Activated naive CD4-positive, alpha-beta T cell treated with anti-CD3 and anti-CD28 coated beads, Interleukin-2, amount 10 ng/mL, durations not matched to agents 7 days and 5 days (primary cell): ENCODE measurements at regions not wholly inside any gene's neighbourhood (a gene's known extent, or its start where the extent isn't known, plus 50 kb on each side); places are given as distances from the start of the nearest gene placed in this dataset.
A peak's percentile ranks its signal among the peaks of the same experiment; 100 is the strongest.

Experiments
- CTCF ChIA-PET: fragments of 350-600 bp; sonication (Branson Sonifier 250); formaldehyde crosslinking; loops from one replicate; lab custom pipeline; 2021; ENCODE audit warnings: antibody characterized with exemption; lab: Charles Lee
- DNase-seq: peaks from one replicate; pipeline ENCODE4 v3.0.0-alpha.2; 2020
- H3K27ac Mint-ChIP-seq: one replicate; pipeline ENCODE4 v1.8.0; 2021; ENCODE audit warnings: mild to moderate bottlenecking, moderate library complexity, mixed read lengths
- H3K27me3 Mint-ChIP-seq: one replicate; pipeline ENCODE4 v1.8.0; 2021; ENCODE audit warnings: mild to moderate bottlenecking, mixed read lengths
- H3K36me3 Mint-ChIP-seq: one replicate; pipeline ENCODE4 v1.8.0; 2021; ENCODE audit warnings: mixed read lengths
- H3K4me1 Mint-ChIP-seq: one replicate; pipeline ENCODE4 v1.8.0; 2021; ENCODE audit warnings: mixed read lengths
- H3K4me3 Mint-ChIP-seq: one replicate; pipeline ENCODE4 v1.8.0; 2021; ENCODE audit warnings: mild to moderate bottlenecking, moderate library complexity, mixed read lengths
- H3K9me3 Mint-ChIP-seq: one replicate; pipeline ENCODE4 v1.8.0; 2021; ENCODE audit warnings: mixed read lengths

GRCh38 chr10:78356291-78356900, 322.7 kb downstream of the RPS24 start:
- no peak for DNase-seq
- H3K4me3 Mint-ChIP-seq = no peak overlapping the region
- H3K36me3 Mint-ChIP-seq = no peaks in the 10 kb centered on the region
- no peaks in the 10 kb centered on the region for H3K9me3 Mint-ChIP-seq
- CTCF ChIA-PET = no interaction called here
- peaks cover 7% of the 10 kb centered on the region for H3K4me1 Mint-ChIP-seq
- no peak overlapping the region for H3K27ac Mint-ChIP-seq
- H3K27me3 Mint-ChIP-seq = peaks cover 17% of the 10 kb centered on the region

DNA sequence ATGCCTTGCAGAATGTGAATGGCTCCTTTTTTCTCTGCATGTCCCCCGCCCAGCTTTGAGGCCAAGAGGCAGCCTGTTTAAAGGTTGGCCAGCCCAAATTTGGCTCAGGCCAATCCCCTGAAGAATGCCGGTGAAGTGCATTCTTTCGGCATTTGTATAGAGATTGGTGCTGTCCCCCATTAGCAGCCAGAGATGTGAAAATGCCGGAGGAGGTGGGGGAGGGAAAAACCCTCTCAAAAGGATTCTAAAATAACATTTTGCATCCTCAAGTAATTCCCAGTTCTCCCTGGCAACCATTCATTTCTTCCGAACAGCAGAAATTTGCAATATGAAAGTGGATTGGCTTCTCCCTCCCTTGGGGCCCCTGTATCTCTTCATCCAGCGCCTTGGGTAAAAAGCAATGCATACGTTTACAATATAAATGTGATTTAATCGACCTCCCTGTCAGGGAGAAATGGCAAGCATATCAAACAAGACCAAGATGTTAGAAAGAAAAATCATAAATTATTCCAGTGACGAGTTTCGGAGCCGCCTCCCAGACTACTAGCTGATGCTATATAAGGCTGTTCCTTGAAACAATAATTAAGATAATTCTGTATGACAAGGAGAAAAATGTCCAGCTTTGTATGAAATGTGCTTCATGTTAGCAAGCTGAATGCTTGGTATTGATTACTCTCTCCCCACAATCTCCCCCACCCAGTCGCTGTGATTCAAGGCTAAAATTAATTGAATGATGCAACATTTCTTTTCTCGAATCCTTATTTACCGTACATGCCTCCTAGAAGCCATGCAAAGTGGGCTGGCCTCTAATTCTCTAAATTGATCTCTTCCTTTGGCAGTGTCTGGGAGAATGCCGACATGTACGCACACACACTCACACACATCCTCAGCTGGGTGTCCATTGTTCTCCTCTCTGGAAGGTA, 323.7 kb downstream of the RPS24 start:
- CTCF ChIA-PET = no interaction called here
- Mint-ChIP-seq H3K4me3 (no peak overlapping the region), H3K4me1 (peaks cover 17% of the 10 kb centered on the region), H3K36me3 (peaks cover 4% of the 10 kb centered on the region), H3K9me3 (peaks cover 3% of the 10 kb centered on the region), H3K27me3 (peaks cover 17% of the 10 kb centered on the region), H3K27ac (no peak overlapping the region)
- no peak for DNase-seq

GRCh38 chr10:78358351-78358750, 324.7 kb downstream of the RPS24 start:
- Mint-ChIP-seq H3K27me3 (peaks cover 17% of the 10 kb centered on the region), H3K4me3 (no peak overlapping the region), H3K36me3 (peaks cover 4% of the 10 kb centered on the region), H3K9me3 (peaks cover 3% of the 10 kb centered on the region), H3K27ac (no peak overlapping the region), H3K4me1 (peaks cover 26% of the 10 kb centered on the region)
- CTCF ChIA-PET = no interaction called here
- DNase-seq = no peak

- Mint-ChIP-seq H3K4me3 (no peak overlapping the region), H3K27ac (no peak overlapping the region)
- CTCF ChIA-PET = no interaction called here
Observed at GRCh38 chr10:78358982-78359381, 325.3 kb downstream of the RPS24 start.

GRCh38 chr10:78359640-78360091, 326.0 kb downstream of the RPS24 start:
- Mint-ChIP-seq H3K9me3 (peaks cover 3% of the 10 kb centered on the region), H3K27me3 (peaks cover 17% of the 10 kb centered on the region), H3K27ac (no peak overlapping the region), H3K4me3 (no peak overlapping the region), H3K4me1 (peaks cover 26% of the 10 kb centered on the region), H3K36me3 (peaks cover 4% of the 10 kb centered on the region)
- DNase-seq = no peak
- CTCF ChIA-PET = interaction anchor here (1.5 kb wide), 1 partner anchor 12 kb away, joined by 5 read pairs; no protein-coding TSS in a partner anchor

More at GRCh38 chr10:78358982-78359381, 325.3 kb downstream of the RPS24 start:
- H3K27me3 Mint-ChIP-seq = peaks cover 17% of the 10 kb centered on the region
- peaks cover 3% of the 10 kb centered on the region for H3K9me3 Mint-ChIP-seq
- H3K36me3 Mint-ChIP-seq = peaks cover 4% of the 10 kb centered on the region
- H3K4me1 Mint-ChIP-seq = peaks cover 26% of the 10 kb centered on the region
- DNase-seq = no peak

- no peak overlapping the region for H3K27ac Mint-ChIP-seq
- no peak for DNase-seq
- peaks cover 4% of the 10 kb centered on the region for H3K36me3 Mint-ChIP-seq
- no peak overlapping the region for H3K4me3 Mint-ChIP-seq
- CTCF ChIA-PET = interaction anchor here (1.5 kb wide), 1 partner anchor 11 kb away, joined by 5 read pairs; no protein-coding TSS in a partner anchor
- peaks cover 26% of the 10 kb centered on the region for H3K4me1 Mint-ChIP-seq
- H3K9me3 Mint-ChIP-seq = peaks cover 3% of the 10 kb centered on the region
- H3K27me3 Mint-ChIP-seq = peaks cover 17% of the 10 kb centered on the region
Observed at GRCh38 chr10:78360284-78360683, 326.6 kb downstream of the RPS24 start.

- Mint-ChIP-seq H3K36me3 (peaks cover 4% of the 10 kb centered on the region), H3K27ac (peak overlapping the region; percentile 89), H3K4me3 (no peak overlapping the region), H3K27me3 (peaks cover 22% of the 10 kb centered on the region), H3K4me1 (peaks cover 26% of the 10 kb centered on the region), H3K9me3 (peaks cover 3% of the 10 kb centered on the region)
- no peak for DNase-seq
- CTCF ChIA-PET = interaction anchor here (1.5 kb wide), 1 partner anchor 11 kb away, joined by 5 read pairs; no protein-coding TSS in a partner anchor
Observed at GRCh38 chr10:78361031-78361430, 327.4 kb downstream of the RPS24 start.

GRCh38 chr10:78362406-78363022, 328.9 kb downstream of the RPS24 start:
- Mint-ChIP-seq H3K4me3 (no peak overlapping the region), H3K27ac (peak overlapping the region; percentile 89)

GRCh38 chr10:78363190-78363589, 329.5 kb downstream of the RPS24 start:
- H3K36me3 Mint-ChIP-seq = peaks cover 4% of the 10 kb centered on the region
- CTCF ChIA-PET = no interaction called here
- no peak for DNase-seq
- no peak overlapping the region for H3K27ac Mint-ChIP-seq
- peaks cover 21% of the 10 kb centered on the region for H3K27me3 Mint-ChIP-seq
- H3K4me3 Mint-ChIP-seq = no peak overlapping the region
- peaks cover 3% of the 10 kb centered on the region for H3K9me3 Mint-ChIP-seq
- peaks cover 26% of the 10 kb centered on the region for H3K4me1 Mint-ChIP-seq

More at GRCh38 chr10:78362406-78363022, 328.9 kb downstream of the RPS24 start:
- H3K36me3 Mint-ChIP-seq = peaks cover 4% of the 10 kb centered on the region
- H3K9me3 Mint-ChIP-seq = peaks cover 3% of the 10 kb centered on the region
- H3K27me3 Mint-ChIP-seq = peaks cover 23% of the 10 kb centered on the region
- peak; percentile 51 for DNase-seq
- peaks cover 26% of the 10 kb centered on the region for H3K4me1 Mint-ChIP-seq
- CTCF ChIA-PET = interaction anchor here (1.0 kb wide), 1 partner anchor 9 kb away, joined by 3 read pairs; no protein-coding TSS in a partner anchor

DNA sequence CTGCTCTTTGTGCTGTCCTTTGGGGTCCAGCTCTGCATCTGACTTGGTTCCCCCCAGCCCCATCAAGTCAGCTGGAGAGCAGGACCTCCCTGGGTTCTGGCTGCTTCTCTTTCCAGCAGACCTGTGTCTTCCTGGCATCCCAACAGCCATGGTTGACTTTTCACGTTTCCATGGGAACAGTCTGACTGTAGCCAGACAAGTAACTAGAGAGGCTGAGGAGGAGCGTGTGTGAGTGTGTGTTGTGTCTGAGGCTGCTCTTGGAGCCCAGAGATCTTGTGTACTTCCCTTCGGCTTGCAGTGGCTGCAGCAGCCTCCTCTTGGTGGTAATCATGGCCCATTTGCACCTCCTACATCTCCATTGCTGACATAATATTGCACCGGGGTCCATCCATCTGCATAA, 332.0 kb downstream of the RPS24 start:
- peaks cover 26% of the 10 kb centered on the region for H3K4me1 Mint-ChIP-seq
- CTCF ChIA-PET = interaction anchor here (1.3 kb wide), 1 partner anchor 12 kb away, joined by 3 read pairs; no protein-coding TSS in a partner anchor
- no peak overlapping the region for H3K4me3 Mint-ChIP-seq
- H3K27ac Mint-ChIP-seq = no peak overlapping the region
- no peak for DNase-seq
- peaks cover 7% of the 10 kb centered on the region for H3K27me3 Mint-ChIP-seq
- peaks cover 4% of the 10 kb centered on the region for H3K36me3 Mint-ChIP-seq
- peaks cover 3% of the 10 kb centered on the region for H3K9me3 Mint-ChIP-seq

DNA sequence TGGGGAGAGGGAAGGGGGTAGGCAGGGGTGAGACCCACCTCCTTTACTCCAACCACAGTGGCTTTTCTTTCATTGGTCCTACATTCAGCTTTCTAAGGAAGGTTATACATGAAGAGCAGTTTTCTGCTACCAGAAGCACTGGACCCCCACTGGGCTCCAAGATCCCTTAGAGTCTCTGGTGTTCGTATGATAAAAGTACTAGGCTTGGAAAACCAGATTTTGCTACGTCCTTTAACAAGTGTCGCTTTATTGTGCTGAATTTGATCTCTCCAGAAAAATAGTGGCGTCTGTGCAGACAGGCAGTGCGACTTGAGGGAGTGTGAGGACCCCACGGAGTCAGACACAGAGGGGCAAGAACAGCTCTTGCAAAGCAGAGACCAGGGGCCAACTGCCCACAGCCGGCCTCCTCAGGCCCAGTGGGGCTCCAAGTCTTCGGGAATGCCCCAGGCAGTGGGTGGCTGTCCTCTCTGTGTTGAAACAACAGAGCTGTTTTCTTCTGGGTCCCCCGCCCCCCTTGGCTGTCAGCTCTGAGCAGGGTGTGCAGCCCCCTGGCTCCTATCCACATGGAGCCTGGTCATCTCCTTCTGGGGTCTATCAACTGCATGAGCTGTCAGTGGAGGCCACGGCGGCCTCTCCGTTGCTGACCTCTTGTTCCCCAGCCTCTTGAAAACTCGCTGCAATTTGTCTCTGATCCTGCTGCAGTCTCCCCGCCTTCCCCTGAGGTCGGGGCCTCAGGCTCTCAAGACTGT, 333.2 kb downstream of the RPS24 start:
- Mint-ChIP-seq H3K9me3 (peaks cover 3% of the 10 kb centered on the region), H3K4me1 (peaks cover 15% of the 10 kb centered on the region), H3K27ac (no peak overlapping the region), H3K4me3 (no peak overlapping the region), H3K36me3 (peaks cover 4% of the 10 kb centered on the region), H3K27me3 (peaks cover 9% of the 10 kb centered on the region)
- DNase-seq = no peak
- CTCF ChIA-PET = no interaction called here

DNA sequence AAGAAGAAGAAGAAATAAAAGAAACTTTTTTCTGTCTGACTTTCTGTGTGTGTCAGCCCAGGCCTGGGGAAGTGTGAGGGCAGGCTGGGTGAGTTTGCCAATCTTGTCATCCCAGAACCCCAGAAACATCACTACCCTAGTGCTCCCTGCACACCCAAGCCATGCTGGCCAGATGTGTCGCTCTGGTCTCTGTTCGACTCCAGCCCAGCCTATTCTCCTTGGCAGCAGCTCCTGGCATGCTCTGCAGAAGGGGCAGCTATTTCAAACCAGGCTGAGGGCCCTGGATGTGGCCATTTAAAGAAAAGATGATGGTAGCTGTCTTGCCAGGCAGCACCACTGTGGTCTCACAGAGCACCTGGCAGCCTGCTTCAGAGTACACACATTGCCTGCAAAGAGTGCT, 334.1 kb downstream of the RPS24 start:
- Mint-ChIP-seq H3K27ac (no peak overlapping the region), H3K9me3 (no peaks in the 10 kb centered on the region), H3K4me1 (peaks cover 6% of the 10 kb centered on the region), H3K27me3 (peaks cover 9% of the 10 kb centered on the region), H3K4me3 (no peak overlapping the region), H3K36me3 (no peaks in the 10 kb centered on the region)
- no peak for DNase-seq
- CTCF ChIA-PET = no interaction called here

- Mint-ChIP-seq H3K4me3 (no peak overlapping the region), H3K4me1 (no peaks in the 10 kb centered on the region), H3K36me3 (no peaks in the 10 kb centered on the region), H3K9me3 (no peaks in the 10 kb centered on the region), H3K27ac (no peak overlapping the region), H3K27me3 (peaks cover 3% of the 10 kb centered on the region)
- no peak for DNase-seq
- CTCF ChIA-PET = interaction anchor here (1.3 kb wide), 1 partner anchor 11 kb away, joined by 5 read pairs; no protein-coding TSS in a partner anchor
Observed at GRCh38 chr10:78371136-78371535, 337.5 kb downstream of the RPS24 start.
